Stimulated activated CD4-positive, alpha-beta T cell treated with anti-CD3 and anti-CD28 coated beads, Interleukin-1b, Interleukin-23, amount 100 ng/mL, for 24 hours (primary cell): ENCODE measurements at regions not wholly inside any gene's neighbourhood (a gene's known extent, or its start where the extent isn't known, plus 50 kb on each side); places are given as distances from the start of the nearest gene placed in this dataset.
"Not testable (repeated sequence)": the region's sequence is repeated elsewhere in the genome, so short reads cannot be mapped to it uniquely, and the experiment has no call there.

Source experiments
- DNase-seq, 4 experiments: peaks; one replicate each; pipeline ENCODE4 v3.0.0-alpha.2; 2020; ENCODE audit warnings: low read depth in 4 of 4, low spot score in 1 of 4

DNA sequence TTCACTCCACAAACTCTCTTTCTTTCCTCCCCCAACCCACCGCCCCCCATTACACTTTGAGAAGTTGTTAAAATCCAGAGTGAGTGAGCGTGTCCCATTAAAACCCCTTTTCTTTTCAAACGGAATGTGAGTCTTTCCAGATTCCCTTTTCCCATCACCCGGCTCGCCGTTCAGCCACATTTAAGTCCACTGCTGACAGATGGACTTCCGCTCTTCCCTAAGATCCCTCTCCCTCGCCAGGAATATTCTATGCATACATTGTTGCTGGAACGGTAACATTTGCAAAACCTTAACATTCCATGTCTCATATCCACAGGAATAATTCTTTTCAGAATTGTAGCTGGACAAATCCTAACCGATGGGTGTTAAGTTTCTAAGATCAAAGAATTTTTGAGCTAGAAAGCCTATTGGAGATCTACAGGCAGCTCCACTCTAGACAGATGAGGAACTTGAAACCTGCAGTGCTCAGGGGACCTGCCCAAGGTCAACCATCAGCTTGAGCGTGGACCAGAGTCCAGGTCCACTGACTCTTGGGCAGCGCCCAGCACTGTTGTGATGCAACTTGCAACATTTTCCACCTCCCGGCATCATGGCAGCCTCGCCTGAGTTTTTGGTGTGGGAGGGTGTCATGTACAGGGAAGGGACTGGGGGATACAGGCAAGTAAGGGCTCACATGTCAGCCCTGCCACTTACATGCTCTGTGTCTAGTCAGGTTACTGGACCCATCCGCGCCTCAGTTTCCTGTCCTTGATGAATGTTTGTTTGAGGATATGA is 500.1 kb downstream of the CCDC171 start:
- no peak for DNase-seq

DNA sequence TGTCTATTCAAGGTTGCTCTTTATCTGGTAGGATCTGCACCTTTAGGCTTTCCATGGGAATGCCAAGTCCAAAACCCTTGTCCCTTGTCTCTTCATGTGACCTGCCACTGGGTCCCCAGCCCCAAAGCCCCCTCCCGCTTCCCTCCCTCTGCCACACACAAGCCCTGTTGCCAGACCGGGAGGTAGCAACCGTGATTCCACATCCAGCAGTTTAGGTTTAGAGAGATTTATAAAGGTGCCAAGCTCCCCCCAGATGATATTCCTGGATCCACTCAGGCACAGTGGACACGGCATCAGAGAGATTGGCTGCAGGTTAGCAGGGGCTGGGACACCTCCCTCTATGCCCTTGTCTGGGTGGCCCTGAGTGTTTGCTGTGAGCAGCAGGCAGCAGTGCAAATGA is 504.7 kb downstream of the CCDC171 start:
- DNase-seq = no peak

DNA sequence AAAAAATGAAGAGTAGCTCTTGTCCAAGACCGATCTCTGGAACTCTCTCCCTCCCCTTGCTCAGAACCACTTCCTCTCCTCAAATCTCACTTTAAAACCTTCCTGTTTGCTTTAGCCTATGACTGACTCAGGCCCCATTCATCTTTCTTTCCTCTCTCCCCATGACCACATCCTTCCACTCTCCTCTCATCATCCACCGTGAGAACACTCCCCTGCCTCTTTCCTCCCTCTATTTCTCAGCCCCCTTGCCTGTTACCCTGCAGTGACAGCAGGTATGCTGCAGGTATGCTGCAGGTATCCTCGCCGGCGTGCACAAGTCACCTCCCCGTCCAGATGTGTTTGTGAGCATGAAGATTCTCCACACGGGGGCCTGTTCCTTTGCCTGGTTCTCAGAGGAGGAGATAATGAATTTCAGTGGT is 505.3 kb downstream of the CCDC171 start:
- DNase-seq = no peak

DNA sequence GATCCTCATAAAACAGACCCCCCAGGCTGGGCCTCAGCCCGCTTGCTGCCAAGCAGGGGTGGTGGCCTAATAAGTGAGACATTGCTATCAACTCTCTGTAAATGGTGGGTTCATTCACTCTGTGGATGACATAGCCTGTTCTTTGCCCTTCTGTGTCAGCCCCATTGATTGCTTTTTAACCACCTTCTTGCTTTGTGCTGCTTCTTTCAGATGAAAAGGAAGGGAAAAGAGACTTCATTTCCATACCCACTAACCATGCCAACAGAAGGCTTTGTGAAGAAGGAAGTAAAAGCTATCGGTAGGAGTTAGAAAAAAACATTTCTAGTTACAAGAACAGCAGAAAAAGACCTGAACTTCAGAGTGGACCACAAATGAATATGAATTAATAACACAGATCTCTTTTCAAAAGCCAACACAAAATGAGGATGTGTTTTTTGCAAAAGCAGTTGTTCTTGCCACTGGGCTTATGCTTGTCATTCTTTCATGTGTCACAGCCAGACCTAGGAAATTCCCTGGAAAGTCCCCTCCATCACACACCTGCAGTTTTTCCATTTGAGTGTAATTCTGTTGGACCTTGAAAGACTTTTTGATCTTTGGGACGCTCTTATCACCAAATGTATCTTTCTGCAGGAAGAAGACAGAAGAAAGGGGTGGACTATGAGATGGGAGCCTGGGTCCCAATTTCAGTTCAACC is 507.7 kb downstream of the CCDC171 start:
- DNase-seq = no peak

DNA sequence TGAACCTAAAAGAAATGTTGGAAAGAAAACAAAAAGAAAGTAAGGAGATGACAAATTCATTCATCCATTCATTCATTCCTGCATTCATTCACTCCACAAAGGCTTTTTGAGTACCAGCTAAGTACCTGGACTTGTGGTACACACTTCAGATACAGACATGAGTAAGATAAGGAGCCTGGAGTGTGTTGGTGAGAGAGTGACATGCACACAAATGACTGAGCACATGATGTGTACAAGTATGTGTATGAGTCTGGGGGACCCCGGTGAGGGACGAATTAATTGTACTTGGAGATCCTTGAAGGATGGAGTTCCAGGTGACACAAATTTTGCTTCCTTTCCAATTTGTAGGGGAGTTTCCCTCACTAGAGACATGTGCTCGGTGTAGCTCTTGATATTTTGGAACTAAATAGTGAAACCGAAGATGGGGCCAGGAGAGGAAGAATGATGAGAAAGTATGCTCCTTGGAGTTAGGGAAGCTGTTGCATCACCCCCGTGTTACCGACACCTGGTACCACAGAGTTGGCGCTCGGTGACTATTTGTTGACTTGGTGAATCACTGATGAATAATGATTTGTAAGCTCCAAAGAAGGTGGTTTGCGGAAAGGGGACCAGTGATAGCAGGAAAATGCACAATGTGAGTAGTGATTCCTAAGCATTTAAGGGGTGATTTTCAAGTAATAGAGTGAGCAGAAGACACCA is 509.8 kb downstream of the CCDC171 start:
- DNase-seq = no peak

DNA sequence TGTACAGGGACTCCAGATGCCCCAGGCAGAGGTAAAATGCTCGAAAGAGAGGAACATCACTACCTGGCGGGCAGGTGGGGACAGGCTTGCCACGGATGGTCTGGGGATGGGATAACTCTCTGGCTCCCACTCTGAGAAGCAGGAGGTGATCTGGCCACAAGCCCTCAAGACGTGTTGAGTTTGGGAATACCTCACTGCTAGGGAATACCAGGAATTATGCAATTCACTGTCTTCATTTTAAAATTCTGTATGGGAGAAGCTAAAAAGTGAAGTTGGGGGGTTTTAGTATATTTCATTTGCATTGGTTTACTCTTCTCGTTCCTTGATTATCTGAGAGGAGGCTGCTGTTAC is 510.4 kb downstream of the CCDC171 start:
- DNase-seq = no peak

DNA sequence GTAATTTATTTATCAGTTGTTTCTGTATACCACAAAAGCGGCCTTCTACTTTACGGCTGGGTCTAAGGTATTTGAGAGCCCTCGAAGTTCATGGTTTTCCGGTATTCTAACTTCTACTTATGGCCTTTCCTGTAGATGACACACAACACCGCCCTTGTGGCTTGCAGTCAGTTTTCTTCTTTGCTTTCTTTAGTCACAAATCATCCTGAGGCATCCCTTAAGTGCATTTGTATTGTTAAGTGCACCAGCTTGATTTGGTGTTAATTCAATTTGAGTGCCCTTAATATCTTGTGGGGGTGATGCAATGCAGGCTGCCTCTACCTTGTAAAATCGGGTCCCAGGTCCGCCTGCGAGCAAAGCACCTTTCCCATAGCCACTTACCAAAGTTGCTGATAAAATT is 511.9 kb downstream of the CCDC171 start:
- DNase-seq = no peak

DNA sequence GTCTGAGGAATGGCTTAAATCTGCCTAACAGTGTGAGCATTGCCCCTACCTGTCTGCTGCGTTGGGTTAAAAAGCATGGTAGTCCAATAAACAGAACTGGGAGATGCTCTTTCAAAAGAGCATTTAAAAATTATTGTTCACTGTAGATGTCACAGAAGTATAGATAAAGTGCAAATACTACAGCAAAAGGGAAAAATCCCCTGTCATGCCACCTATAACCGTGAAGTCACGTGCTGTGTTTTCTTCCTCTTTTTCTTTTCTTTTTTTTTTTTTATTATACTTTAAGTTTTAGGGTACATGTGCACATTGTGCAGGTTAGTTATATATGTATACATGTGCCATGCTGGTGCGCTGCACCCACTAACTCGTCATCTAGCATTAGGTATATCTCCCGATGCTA is 513.4 kb downstream of the CCDC171 start:
- not testable (repeated sequence) for DNase-seq

DNA sequence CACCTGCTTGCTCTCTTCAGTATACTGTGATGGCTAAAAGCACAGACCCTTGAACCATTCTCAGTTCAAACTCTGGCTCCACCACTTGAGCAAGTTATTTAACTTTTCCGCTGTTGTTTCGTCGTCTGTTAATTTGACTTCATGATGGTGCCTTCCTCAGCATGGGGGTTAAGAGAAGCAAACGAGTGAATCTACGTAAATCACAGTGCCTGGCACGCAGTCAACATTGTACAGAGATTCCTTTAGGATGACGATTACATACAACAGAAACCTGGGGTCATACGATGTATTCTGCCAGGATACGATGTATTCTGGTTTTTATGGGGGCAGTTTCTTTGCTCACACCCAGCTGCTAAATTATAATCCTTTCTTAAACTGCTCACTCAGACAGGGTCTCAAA is 515.6 kb downstream of the CCDC171 start:
- DNase-seq = no peak

DNA sequence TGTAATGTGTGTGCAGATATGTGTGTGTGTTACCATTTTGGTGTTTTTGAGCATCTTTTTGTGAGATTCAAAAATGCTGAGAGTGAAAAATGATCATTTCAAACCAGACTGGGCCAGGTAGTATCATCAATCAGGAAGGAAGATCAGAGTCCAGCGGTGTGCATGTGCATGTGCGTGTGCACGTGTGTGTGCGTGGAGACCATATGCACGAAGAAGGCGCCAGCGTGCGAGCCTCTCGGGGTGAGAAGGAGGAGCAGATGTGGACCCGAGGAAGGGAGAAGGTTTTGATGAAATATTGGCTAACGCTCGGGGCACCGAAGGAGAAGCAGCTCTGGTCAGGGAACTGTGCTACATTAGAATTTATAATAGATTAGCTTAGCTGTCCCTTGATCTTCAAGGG is 516.4 kb downstream of the CCDC171 start:
- no peak for DNase-seq

DNA sequence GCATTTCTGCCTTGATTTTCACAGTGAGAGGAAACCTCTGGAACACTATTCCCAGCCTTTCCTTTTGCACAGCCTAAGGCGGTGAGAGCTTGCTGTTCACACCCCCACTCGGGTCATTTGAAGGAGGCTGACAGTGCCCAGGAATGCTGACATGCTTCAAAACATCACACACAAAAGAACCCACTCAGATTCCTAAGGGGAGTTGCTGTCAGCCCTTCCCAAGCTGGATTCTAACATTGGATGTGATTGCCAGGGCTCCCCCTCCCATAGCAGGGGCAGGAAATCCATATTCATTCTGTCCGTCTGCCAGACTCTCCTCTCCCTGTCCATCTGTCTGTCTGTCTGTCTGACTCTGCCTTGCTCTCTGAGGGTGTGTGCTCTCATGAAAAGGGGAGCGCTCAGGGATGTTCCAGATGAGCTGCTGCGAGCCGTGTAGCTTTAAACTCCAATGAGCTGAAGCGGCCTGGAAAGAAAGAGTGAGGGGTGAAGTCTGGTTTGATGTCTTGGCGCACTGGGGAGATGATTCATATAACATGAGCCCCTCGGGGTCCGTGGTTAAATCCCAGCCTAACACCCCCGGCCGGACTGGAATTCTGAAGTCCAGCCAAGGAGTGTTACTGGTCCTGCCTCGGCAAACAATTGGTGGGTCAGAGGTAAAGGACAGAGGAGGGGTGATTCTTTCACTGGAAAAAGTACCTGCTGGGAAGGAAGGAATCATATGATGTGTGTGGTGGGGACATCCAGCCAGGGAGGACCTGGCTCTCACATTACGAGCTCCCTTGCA is 517.0 kb downstream of the CCDC171 start:
- no peak for DNase-seq

DNA sequence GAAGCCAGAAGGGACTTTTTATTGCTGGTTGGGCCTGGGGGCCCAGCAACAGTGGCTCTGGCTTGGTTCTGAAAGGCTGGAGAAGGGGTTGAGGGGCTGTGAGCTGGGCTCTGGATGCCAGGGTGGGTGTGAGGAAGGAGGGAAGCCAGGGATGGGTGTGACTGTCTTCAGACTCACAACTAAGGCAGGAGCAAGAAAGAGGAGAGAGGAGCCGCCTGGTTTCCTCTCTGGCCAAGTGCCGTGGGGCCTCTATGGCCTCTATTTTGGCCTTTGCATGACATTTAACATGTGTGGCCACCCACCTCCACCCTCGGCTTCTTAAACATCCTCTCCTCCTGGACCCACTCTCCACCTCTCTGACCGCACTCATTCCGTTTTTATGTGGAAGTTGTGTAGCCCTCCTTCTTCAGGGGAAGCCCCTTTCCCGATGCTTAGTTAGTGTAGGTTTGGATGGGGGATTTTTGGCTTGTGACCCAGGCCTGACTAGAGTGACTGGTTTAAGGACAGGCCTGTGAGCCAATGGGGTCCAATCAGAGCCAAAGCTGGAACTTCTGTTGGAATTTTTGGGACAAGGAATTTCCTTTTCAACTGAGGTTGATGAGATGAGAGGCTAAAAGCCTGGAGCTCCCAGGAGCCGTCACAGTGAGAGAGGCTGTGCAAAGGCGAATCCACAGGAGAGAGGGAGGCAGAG is 517.8 kb downstream of the CCDC171 start:
- DNase-seq = no peak

DNA sequence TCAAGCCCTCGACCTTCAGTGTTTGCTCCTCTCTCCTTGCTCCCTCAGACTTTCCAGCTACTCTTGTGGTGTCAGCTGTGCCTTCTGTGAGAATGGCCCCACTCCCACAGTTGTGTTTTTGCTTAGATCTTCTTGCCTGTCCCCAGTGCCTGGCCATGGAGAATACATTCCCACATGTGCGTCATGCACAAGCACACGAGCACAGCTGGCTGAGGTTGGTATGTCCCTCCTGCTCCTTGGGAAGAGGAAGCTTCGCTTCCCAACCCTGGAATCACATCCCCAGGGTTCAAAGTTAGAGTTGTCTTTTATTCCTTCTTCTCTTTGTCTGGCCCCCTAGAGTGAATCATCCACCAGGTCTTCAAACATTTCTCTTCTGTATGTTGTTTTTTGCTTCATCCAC is 518.6 kb downstream of the CCDC171 start:
- DNase-seq = no peak

DNA sequence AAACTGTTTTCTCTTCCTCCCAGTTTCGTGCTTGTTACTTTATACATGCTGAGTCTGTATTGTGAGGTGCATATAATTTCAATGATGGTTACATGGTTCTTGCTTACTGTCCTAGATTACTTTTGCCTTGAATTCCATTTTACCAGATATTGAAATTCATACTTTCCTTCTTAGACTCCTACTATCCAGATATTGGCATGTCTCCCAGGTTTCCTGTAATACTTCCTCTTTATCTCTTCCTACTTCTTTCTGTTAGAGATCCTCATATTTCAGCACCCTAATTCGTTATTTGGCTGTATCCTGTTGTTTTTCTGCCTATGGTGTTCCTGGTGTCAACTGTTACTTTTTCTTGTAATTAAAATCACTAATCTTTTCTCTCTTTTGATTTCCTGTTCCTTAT is 522.1 kb downstream of the CCDC171 start:
- no peak for DNase-seq

DNA sequence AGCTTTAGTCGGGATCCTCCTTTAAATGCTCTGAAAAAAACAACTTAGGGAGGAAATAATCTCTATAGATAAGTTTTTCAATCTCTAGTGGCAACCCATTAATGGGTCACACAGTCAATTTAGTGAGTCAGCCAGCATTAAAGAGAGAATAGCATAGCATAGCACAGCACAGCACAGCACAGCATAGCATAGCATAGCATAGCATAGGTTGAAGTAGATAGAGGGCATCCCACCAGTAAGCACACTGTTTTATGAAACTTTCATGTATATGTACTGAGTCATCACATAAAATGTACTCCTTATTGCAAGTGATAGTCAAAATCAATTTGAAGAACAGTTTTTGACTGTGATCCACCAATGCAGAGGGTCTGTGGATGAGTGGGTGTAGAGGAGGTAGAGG is 522.9 kb downstream of the CCDC171 start:
- DNase-seq = no peak

DNA sequence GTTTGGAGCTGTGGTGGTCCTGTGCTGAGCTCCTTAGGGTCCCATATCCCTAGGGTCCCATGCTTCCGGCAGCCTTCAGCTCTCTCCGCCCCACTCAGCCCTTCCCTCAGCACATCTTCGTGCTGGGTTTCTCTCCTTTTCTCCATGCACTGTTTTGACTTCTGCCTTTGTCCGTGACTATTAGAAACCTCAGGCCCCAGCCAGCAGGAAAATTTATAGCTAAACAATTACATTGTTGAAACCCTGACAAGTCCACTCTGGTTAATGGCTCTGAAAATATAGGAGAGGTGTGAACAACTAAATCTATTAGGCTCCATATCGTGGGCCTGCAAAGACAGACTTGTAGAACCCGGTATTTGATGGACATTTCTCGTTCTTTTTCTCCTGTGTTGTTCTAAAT is 523.7 kb downstream of the CCDC171 start:
- DNase-seq = no peak

DNA sequence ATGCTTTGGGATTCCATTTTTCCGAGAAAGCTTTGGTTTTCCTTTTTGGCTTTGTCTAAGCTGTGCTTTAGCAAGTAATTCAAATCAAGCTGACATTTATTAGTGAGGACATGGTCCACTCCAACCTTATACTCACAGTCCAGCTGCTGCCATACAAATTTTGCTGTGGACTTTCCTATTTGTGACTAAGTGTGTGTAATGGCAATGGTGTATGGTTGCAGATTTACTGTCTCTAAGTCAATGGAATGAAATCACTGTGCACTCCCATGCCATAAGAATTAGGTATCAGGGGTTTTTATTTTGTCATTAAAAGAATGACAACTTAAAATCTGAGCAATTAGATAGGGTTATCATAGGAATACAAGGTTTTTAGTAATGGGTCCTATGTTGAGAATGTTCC is 530.0 kb downstream of the CCDC171 start:
- no peak for DNase-seq

DNA sequence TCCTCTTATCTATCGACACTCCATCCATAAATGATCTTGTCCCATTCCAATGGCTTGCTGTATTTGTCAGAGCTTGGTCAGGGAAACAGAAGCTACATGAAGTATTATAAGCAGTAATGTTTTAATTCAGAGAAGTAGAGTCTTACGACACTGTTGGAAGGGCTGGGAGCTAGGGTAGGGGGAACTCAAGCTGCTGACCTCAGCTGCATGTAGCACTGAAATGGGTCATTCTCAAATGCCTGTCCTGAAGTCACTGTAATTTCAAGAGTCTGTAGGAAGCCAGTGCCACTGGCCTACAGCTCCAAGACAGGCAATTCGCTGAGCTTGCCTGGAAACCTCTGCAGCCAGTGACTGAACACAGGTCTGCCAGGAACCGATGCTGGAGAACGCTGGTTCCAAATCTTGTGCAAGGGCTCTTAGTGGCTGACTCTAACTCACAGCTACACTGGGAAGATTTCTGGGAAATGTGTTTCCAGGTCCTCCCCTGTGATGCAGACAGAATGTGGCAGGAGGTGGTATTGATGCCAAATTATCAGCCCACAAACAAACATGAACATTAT is 532.4 kb downstream of the CCDC171 start:
- DNase-seq = no peak

DNA sequence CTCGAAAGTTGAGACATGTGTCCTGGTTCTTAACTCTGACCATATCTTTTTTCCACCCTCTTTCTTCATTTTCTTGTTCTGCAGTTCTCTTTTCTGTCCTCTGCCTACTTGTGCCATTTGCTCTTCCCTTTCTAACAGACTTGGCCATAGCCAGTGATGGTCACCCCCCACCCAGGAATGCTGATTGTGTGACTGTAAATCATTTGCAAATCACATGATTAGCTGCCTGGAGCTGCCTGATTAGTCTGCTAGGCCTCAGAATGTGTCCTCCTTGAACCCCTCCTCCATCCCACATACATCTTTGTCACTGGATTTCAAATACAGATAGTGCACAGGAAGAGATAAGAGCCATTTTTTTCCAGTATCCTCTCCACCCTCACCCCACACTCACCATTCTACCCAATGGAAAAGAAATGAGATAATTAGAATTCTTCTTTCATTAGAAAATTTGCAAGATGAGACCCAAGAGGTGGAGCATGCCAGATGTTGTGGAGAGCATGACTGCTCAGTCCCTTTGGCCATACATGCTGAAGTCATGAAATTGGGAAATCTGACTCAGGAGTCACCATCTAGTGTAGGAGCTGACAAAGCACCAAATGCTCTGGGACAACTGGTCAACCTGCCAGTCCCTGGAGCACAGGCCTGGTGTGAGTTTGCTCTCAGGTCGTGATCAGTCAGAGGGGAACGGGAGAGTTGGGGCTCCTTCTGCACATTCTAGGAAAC is 538.2 kb downstream of the CCDC171 start:
- DNase-seq = no peak
